ENCODE measurements at regions not wholly inside any gene's neighbourhood (a gene's known extent, or its start where the extent isn't known, plus 50 kb on each side); places are given as distances from the start of the nearest gene placed in this dataset.

DNA sequence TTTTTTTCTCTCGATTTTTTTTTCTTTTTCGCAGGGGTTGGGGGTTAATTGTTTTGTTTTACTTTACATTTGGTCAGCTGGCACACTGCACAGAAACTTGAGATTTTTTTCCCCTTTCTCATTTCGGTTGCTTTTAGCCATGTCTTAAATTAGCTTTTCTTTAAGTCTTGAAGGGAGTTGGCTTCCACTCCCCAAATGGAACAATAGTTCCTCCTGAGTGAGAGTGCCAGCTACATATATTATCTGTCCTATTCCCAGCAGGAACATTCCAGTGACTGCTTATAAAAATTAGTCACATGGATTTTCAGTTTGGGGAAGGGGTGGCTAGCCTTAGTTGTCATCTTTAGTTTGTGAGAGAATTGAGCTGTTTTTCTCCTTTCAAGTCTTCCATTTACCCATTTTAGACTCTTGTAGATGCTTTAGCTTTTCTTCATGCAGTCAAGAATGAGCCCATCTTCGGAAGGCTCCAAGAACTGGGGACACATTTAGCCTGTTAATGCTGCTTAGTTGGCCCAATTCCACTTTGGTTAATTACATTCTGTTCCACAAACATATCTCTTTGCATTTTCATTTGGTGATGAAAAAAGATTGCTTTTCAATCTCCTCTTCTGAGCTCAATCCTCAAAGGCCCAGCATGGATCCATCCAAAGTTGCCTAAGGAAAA, 510.1 kb upstream of the CXADR start:
- H3K4me3 ChIP-seq (ENCODE audit: low read depth, low read length) = no peak overlapping the region
- H3K36me3 ChIP-seq (ENCODE audit: control insufficient read depth, insufficient read depth, low read length) = no peaks in the 10 kb centered on the region
- DNase-seq (ENCODE audit: low read depth) = no peak
- TF ChIP-seq, protein P1, sequence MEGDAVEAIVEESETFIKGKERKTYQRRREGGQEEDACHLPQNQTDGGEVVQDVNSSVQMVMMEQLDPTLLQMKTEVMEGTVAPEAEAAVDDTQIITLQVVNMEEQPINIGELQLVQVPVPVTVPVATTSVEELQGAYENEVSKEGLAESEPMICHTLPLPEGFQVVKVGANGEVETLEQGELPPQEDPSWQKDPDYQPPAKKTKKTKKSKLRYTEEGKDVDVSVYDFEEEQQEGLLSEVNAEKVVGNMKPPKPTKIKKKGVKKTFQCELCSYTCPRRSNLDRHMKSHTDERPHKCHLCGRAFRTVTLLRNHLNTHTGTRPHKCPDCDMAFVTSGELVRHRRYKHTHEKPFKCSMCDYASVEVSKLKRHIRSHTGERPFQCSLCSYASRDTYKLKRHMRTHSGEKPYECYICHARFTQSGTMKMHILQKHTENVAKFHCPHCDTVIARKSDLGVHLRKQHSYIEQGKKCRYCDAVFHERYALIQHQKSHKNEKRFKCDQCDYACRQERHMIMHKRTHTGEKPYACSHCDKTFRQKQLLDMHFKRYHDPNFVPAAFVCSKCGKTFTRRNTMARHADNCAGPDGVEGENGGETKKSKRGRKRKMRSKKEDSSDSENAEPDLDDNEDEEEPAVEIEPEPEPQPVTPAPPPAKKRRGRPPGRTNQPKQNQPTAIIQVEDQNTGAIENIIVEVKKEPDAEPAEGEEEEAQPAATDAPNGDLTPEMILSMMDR (IDR thresholded peaks at IDR 0.05; ENCODE audit: insufficient read depth, low read length, poor library complexity, severe bottlenecking) = no peak
- no peaks in the 10 kb centered on the region for H3K27me3 ChIP-seq (ENCODE audit: control insufficient read depth, insufficient read depth, low read length)

DNA sequence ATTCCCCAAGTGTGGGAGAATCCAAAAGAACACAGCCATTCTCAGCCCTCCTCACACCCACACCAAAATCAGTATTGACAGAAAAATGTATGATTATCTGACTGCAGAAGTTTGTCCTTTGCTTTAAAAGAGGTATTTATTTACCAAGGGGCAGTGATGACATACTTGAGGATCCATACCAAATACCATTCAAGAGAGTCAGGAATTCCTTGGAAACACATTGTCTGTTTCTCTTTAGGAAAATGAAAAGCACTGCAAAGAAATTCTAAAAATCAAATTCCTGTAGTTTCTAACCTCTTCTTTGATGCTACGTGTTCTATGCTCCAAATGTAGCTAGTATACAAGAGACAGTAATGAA, 509.6 kb upstream of the CXADR start:
- H3K27me3 ChIP-seq (ENCODE audit: control insufficient read depth, insufficient read depth, low read length) = no peaks in the 10 kb centered on the region
- peak; percentile 2 for DNase-seq (ENCODE audit: low read depth)
- TF ChIP-seq, protein P1 (IDR thresholded peaks at IDR 0.05; ENCODE audit: insufficient read depth, low read length, poor library complexity, severe bottlenecking) = no peak
- no peak overlapping the region for H3K4me3 ChIP-seq (ENCODE audit: low read depth, low read length)
- H3K36me3 ChIP-seq (ENCODE audit: control insufficient read depth, insufficient read depth, low read length) = no peaks in the 10 kb centered on the region

DNA sequence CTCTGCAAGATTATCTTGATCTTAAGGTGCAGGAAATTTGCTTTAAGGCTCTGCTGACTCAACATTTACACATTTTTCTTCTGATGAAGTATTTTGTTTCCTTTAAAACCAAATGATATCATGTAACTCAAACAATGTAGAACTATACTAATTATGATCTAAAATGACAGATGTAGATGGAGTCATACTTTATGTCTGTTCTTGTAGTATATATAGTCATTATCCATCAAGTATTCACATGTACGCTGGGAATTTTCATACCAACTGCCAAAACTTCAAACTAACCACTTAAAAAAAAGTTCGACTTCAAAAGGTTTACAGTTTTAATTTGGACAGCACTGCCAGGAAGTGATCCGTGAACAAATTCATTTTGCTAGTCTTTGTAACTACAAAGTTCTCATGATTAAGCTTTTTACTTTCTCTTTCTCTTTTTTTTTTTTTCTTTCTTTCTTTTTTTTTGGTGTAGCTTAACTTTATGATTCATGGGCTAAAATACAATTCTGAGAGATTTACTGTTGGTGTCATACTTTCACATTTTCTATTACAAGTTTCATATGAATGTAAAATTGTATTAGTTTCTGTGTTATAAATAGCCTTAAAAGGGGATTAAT, 509.0 kb upstream of the CXADR start:
- Histone ChIP-seq H3K4me3 (ENCODE audit: low read depth, low read length) (no peak overlapping the region), H3K27me3 (ENCODE audit: control insufficient read depth, insufficient read depth, low read length) (no peaks in the 10 kb centered on the region), H3K36me3 (ENCODE audit: control insufficient read depth, insufficient read depth, low read length) (no peaks in the 10 kb centered on the region)
- no peak for DNase-seq (ENCODE audit: low read depth)
- TF ChIP-seq, protein P1 (IDR thresholded peaks at IDR 0.05; ENCODE audit: insufficient read depth, low read length, poor library complexity, severe bottlenecking) = no peak

DNA sequence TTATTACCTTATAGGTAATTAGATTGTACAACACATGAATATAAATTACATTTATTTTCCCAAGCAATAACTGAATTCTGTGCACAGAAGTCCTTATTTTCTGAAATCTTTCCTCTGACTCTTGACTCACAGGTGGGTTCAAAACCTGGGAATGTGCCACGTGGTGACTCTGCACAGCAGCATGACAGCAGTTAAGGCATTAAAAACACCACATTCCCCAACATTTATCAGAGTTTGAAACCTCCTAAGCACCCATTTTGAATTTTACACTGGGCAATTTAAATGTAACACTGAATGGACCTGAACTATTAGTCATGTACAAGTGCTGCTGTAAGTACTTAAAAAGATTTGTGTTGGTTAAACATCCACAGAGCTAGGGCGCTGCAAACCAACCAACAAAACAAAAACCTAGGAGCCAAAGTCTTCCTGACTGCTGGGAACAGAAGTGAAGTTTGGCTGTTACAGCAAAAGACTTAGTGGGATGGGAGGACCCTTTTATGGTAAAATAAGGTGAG, 480.6 kb upstream of the CXADR start:
- no peak overlapping the region for H3K4me3 ChIP-seq (ENCODE audit: low read depth, low read length)
- no peaks in the 10 kb centered on the region for H3K27me3 ChIP-seq (ENCODE audit: control insufficient read depth, insufficient read depth, low read length)
- no peak for DNase-seq (ENCODE audit: low read depth)
- H3K36me3 ChIP-seq (ENCODE audit: control insufficient read depth, insufficient read depth, low read length) = no peaks in the 10 kb centered on the region
- TF ChIP-seq, protein P1 (IDR thresholded peaks at IDR 0.05; ENCODE audit: insufficient read depth, low read length, poor library complexity, severe bottlenecking) = no peak

DNA sequence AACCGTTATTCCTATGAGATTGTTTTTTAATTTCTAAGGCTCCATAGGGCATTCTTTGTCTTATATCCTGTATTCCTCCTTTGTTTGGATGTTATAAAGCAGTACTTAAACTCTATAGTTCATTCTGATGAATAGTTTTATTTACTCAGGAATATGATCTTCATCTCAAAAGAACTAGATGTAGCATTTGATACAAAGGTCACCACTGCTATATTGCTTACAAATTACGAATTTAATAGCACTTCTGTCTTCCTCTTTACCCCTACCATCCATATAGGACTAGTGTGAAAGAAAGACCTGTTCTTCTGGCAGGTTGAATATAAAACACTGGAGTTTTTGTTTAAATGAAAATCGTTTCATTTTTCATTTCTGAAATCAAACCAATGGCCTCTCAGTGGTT, 468.1 kb upstream of the CXADR start:
- Histone ChIP-seq H3K4me3 (ENCODE audit: low read depth, low read length) (no peak overlapping the region), H3K27me3 (ENCODE audit: control insufficient read depth, insufficient read depth, low read length) (no peaks in the 10 kb centered on the region), H3K36me3 (ENCODE audit: control insufficient read depth, insufficient read depth, low read length) (no peaks in the 10 kb centered on the region)
- TF ChIP-seq, protein P1 (IDR thresholded peaks at IDR 0.05; ENCODE audit: insufficient read depth, low read length, poor library complexity, severe bottlenecking) = no peak
- no peak for DNase-seq (ENCODE audit: low read depth)
